CD4-positive, alpha-beta T cell treated with Interleukin-12 subunit alpha and Interleukin-12 subunit beta, for 1 hour (primary cell): ENCODE measurements at regions not wholly inside any gene's neighbourhood (a gene's known extent, or its start where the extent isn't known, plus 50 kb on each side); places are given as distances from the start of the nearest gene placed in this dataset.

Experiments used
- DNase-seq: peaks from one replicate; pipeline ENCODE4 v3.0.0-alpha.2; 2020

GRCh38 chr3:69567023-69567709, 172.1 kb upstream of the MITF start:
- DNase-seq, result no peak

GRCh38 chr3:69566275-69566674, 173.0 kb upstream of the MITF start:
- DNase-seq, result no peak

- no peak for DNase-seq
Observed at GRCh38 chr3:69565316-69565715, 173.9 kb upstream of the MITF start.

- no peak for DNase-seq
Observed at GRCh38 chr3:69563981-69564380, 175.3 kb upstream of the MITF start.

GRCh38 chr3:69563151-69563550, 176.1 kb upstream of the MITF start:
- no peak for DNase-seq

- no peak for DNase-seq
Observed at GRCh38 chr3:69562020-69562419, 176.1 kb upstream of the FRMD4B start.

GRCh38 chr3:69560818-69561217, 174.9 kb upstream of the FRMD4B start:
- no peak for DNase-seq

- DNase-seq, result no peak
Observed at GRCh38 chr3:69560116-69560515, 174.2 kb upstream of the FRMD4B start.

GRCh38 chr3:69558912-69559311, 173.0 kb upstream of the FRMD4B start:
- DNase-seq, result no peak

GRCh38 chr3:69554576-69554975, 168.7 kb upstream of the FRMD4B start:
- DNase-seq, result no peak

GRCh38 chr3:69553888-69554287, 168.0 kb upstream of the FRMD4B start:
- DNase-seq, result no peak

- no peak for DNase-seq
Observed at GRCh38 chr3:69547461-69547880, 161.6 kb upstream of the FRMD4B start.

- no peak for DNase-seq
Observed at GRCh38 chr3:69542805-69543429, 157.0 kb upstream of the FRMD4B start.

GRCh38 chr3:69542089-69542804, 156.4 kb upstream of the FRMD4B start:
- no peak for DNase-seq

GRCh38 chr3:69541711-69542088, 155.8 kb upstream of the FRMD4B start:
- DNase-seq, result no peak

GRCh38 chr3:69540706-69541581, 155.1 kb upstream of the FRMD4B start:
- no peak for DNase-seq

- no peak for DNase-seq
Observed at GRCh38 chr3:69539134-69539533, 153.2 kb upstream of the FRMD4B start.

GRCh38 chr3:69538281-69538680, 152.4 kb upstream of the FRMD4B start:
- no peak for DNase-seq

GRCh38 chr3:69536306-69537020, 150.6 kb upstream of the FRMD4B start:
- no peak for DNase-seq

GRCh38 chr3:69535613-69536012, 149.7 kb upstream of the FRMD4B start:
- no peak for DNase-seq

- no peak for DNase-seq
Observed at GRCh38 chr3:69532547-69533224, 146.8 kb upstream of the FRMD4B start.
